GM21529 (cell line): ENCODE measurements at regions not wholly inside any gene's neighbourhood (a gene's known extent, or its start where the extent isn't known, plus 50 kb on each side); places are given as distances from the start of the nearest gene placed in this dataset.

Experiments used
- ATAC-seq: cut with Tn5 transposase; IDR thresholded peaks from one replicate; pipeline ENCODE4 v1.9.1; 2021; ENCODE audit not compliant: unreplicated experiment

DNA sequence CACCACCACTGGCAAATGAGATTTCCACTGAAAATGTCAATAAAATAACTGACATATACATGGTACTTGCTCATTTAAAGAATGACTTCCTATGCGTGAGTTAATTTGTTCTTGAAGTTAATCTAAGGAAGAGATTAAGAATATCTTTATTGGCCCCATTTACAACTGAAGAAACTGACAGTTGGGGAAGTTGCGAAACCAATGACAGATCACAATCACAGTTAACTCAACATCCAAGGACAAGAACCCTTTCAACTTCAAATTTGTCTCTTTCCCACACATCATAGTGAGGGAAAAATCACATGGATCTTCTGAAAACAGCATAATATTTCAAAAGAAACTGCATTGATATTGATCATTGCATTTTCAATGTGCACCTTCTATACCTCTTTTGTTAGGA is 565.4 kb downstream of the IRS1 start:
- no peak for ATAC-seq

DNA sequence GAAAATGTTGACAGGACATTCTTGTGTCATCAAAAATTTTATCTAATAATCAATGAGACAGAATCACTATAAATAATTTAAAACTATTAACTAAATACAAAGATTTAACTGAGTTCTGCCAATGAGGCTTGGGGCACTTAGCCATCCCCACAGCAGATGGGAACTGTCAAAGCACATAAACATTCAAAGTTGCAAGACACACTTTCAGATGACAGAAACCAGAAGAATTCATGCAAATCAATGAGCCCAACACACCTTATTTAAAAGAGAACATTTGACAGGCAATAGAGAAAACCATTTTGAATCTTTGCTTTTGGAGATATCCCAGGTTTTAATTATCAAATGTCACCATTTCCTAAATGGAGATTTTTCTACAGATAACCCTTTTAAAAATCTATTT is 566.2 kb downstream of the IRS1 start:
- no peak for ATAC-seq

DNA sequence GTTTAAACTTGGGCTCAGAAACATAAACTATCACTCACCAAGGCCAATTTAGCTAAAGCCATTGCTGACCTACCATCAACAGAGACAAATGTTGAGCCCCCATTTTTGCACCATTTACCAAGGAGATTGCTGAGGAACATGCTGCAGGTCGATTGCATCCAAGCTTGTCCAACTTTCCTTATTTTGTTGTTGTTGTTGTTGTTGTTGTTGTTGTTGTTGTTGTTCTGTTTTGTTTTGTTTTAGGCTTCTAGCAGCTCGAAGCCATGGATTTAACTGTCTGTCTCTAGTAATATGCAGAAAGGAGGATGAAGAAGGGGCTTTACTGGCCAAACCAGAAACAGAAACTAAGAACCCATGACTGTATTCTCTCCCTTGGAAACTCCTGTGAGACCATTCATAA is 571.5 kb downstream of the IRS1 start:
- ATAC-seq = no peak

DNA sequence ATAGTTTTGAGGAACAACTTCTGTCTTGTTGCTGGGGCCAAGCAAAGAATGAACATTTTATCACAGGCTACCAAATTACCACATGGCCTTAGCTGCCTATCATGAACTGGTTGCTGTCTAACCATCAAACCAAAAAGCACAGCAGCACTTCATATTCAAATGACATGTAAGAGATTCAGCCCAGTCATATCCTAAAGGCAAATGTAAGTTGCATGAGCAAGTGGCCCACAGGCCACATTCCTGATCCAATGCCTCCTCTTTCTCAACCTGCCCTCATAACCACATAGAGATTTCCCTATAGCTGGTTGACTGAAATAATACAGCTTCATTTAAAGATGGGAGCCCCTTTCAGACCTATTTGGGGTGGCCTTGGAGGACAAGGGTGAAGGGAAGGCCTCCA is 572.3 kb downstream of the IRS1 start:
- no peak for ATAC-seq

DNA sequence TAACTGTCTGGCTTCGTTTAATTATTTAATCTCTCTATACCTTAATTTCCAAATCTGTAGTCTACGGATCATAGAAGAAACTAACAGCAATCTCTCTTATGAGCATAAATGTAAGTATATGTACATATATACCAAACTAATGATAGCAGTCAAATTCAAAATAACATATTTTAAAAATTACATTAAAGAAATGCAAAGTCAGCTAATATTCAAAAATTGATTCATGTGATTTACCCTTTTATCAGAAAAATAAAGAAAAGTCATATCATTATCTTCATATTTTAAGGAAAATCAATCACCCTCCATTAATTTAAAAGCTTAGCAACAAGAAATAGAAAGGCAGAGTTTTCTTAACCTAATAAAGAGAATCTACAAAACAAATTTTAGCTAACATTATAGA is 575.9 kb downstream of the IRS1 start:
- ATAC-seq = no peak

DNA sequence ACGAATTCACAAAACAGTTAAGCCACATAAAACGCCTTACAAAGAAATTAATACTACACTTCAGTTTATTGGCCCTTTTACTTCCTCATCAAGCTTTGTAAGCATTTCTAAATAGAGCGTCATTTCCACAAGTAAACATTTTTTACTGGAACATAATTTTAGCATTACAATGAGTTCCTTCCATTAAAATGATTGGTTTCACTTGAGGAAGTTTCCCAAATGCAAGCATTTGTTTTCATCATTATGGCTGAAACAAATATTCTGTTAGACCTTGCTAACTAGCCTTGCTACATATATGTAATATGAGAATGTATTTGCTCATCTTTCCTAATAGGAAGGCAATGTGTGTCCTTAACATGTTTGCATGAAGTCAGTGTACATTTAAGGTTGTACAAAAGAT is 579.1 kb downstream of the IRS1 start:
- ATAC-seq = no peak

DNA sequence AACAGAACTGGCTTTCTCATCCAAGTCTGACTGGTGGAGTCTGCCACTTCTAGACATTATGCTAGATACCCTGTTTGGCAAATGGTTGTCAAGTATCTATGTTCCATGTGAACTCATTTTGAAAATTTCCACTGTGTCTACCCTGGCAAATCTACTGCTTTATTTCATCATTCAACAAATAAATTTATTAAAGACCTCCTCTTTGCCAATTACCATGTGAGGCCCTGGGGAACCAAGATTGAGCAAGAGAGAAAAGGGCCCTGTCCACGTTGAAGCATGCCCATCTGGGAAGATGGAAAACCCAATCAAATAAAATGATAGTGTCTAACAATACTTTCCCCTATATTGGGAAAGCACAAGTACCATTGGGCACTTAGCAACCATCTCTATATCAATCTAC is 582.4 kb downstream of the IRS1 start:
- ATAC-seq = no peak

DNA sequence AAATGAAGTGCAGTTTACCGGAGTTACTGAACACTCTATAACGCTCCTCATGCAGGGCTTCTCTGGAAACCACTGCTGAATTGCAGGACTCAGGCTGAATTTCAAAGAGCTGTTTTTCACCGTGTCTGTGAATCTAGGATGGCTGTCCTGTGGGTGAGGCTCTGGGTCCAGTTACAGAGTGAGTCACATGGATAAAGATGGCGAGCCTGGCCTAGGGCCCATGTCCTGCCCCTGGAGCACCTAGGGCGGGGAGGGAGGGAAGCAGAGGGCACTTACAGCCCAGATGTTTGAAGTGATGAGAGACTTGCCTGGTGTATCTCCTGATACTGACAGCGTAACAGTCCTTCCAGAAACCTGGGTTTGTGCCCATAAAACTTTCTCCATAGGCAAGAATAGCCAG is 583.0 kb downstream of the IRS1 start:
- no peak for ATAC-seq

DNA sequence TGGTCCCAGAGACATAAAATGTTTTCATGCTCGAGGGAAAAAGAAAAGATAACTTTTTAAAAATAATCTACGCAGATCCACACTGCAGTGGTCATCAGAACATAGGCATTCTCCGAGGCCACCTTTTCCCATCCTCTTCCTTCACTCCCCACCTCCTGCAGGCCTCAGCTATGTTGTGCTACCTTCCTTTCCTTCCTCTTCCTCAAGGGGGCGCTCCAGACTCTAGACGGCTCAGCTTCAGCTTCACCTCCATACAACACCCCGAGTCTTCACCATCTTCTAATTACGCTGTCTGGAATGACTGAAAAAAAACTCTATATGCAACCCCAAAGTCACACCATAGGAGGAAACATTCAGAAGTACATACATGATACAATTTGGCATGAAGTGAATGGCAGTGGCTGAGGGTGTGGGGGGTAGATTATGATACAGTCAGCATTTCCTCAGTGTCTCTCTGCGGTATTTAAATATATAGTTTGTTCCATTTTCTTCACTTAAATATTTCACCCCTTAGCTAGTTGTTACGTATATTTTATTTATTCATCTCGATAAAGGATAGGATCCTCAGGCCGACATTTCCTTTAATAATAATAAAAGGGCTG is 583.6 kb downstream of the IRS1 start:
- peak; percentile 94 for ATAC-seq

DNA sequence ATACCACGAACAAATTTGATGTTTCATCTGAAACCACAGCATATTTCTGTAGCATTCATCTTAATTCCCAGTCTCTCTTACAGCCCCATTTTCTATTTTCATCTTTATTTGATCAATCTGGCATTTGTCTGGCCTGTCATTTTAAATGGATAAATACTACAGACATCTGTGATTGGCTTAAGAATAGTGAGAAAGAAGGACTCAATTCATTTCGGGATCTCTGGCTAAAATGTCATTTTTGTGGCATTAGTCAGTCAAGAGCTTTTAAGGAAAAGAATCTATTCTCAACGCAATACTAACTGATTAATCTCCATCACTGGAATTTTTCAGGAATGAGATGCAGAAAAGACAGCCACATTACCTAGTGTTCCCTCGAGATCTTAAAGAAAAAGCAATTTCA is 585.9 kb downstream of the IRS1 start:
- no peak for ATAC-seq

DNA sequence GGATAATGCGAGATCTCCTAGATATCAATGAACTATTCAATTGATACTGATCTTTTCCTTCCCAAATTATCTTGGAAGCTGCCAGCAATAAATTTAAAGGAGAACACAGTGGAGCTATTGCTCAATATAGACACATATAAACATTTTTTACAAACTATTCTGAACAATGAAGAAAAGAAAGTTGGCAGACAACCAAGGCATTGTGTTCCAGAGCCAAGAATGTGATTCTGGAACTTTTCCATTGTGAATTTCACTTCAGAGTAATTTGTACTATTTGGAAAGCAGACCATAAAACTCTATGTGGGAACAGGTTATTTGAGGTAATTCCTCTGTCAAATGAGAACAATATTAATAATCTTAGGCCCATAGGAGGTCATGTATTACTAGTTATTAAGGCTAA is 588.2 kb downstream of the IRS1 start:
- no peak for ATAC-seq

DNA sequence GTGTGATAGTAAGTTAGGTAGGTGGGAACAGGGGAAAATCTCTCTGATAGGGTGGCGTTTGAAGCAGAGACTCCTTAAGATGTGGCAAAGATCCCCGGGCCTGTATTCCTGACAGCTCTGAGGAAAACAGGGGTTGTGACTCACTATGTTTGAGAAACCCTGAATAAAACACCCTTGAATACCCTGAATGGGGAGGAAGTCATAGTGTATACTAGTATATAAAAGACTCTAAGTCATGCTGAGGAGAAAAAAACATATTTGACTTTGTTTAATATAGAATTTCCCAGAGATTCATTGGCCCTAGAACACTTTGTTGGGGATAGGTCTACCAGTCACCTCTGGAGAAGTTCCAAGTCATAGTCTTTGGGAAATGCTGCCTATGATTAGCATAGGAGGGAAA is 590.9 kb downstream of the IRS1 start:
- no peak for ATAC-seq

DNA sequence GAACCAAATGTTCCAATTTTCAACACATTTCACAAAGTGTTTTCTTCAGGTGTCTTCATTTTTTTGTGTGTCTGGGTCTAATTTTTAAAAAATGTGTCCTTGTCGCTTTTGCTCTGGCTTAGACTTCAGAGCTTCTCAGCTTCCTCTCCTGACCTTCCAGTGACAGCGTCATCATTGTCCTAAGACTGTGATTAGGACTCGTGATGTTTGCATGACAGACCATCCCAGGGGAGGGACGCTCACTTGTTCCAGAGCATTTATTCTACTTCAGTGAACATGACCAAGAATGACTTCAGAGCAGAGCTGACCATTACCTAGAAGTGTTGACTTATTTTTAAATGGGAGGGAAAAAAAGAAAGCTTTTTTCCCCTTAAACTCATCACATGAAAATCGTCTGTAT is 591.9 kb downstream of the IRS1 start:
- no peak for ATAC-seq

DNA sequence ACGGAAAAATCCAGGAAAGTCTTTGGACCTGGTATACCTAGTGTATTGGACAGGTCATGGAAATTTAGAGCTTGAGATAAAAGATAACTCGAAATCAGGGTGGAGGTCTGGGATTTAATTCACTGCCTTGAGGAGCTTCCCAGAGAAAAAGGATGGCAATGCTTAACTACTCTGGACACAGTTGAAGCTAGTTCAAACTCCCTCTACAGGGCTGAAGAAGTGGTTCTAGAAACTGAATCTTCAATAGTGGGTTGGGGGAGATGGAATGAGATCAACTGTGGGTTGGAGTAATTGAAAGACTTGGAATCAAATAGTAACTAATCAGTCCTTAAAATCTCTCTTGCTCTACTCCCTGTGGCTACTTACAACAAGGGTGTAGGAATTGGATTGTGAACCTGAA is 600.1 kb downstream of the IRS1 start:
- no peak for ATAC-seq

DNA sequence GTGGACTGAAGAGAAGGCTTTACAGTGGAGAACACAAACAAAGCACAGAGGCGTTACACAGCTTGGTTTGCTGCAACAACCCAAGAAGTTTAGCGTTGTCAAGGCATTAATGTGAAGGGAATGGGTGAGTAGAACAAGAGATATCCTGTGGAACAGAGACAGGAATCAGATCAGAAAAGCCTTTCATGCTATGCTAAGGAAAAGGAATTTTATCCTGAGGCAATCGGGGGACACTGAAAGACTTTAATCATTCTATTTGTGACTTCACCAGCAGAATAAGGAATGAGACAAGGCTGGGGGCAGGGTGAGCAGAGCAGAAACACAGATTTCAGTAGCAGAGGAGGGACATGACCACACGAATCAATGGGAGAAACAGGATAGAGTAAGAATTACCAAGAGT is 600.7 kb downstream of the IRS1 start:
- no peak for ATAC-seq

DNA sequence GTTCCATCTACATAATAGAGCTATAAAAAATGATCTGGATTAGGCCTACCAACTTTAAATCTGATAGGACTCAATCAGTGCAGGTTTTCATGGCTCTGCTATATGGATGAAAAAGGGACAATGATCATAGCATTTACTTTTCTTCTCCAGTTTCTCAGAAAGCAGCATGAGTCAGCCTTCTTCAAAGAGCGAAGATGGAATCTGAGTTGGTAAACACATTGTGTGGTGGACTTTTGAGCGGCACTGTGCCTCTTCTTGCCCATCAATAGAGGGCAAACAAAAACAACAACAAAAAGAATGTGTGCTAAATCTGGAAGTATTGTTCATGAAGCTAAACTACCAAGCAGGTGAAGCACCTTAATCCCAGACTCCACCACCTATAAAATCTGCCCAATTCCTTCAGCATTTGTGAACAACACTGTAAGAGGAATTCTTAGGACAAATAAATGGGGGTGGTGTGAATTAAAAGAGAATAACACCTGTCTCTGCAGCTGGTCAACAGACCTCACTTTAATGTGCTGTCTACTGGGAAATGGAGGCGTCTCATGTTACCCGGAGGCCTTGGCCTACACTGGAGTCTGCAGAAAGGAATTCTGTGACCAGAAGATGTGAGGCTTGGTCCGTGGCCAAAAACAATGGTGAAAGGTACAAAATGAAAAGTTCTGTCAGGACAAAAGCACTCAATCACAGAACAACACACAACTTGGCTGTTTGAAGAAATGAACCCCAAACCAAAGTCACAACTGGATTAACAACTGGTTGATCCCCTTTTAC is 609.0 kb downstream of the IRS1 start:
- ATAC-seq = no peak

DNA sequence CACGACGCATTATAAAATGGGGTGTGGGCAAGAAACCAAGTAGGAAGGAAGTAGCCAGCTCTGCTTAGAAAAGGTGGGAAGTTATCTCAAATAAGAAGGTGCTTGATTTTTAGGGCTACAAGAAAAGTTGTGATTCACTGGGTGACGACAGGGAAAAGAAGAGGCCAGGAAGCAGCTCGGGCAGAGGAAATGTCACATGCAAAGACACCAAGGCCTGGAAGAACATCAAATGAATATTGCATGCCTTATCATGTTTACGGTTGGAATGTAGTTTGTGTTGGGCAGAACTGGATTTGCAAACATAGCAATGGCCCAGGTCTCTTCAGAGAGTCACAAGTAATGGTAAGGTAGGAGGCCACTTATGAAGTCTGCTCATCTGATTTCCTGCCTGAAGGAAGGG is 610.6 kb downstream of the IRS1 start:
- no peak for ATAC-seq

DNA sequence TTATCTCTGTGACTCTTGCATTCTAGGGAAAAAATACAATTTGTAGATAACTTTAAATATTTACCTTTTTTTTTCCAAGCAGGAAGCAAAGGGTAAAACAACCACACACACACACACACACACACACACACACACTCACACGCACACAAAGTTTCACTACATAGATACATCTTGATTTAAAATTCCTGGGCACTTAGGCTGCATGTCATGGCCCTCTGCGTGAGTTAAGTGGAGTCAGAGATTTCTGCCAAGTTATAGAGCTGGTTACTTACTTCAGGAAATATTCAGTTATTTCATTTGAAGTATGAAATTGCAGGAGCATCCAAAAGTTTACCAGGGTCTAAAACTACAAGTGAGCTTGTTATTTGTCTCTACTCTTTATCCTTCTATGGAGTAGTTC is 612.0 kb downstream of the IRS1 start:
- ATAC-seq = no peak

DNA sequence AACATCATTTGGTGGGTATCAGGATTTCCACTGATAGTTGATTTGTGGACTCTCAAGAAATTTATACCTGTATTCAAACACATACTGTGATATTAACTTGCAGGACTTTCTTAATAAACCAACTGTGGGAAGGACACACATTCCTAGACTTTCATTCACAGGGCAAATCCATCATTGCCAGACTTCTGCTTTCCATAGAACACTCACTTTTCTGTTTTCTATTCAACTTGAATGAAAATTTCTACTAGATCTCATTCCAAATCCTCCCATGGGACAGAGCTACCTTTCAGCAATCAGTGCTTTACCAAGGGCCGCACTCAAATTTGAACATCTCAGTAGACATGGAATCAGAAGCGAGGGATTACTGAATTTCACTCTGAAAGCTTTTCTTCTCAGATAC is 612.5 kb downstream of the IRS1 start:
- no peak for ATAC-seq

DNA sequence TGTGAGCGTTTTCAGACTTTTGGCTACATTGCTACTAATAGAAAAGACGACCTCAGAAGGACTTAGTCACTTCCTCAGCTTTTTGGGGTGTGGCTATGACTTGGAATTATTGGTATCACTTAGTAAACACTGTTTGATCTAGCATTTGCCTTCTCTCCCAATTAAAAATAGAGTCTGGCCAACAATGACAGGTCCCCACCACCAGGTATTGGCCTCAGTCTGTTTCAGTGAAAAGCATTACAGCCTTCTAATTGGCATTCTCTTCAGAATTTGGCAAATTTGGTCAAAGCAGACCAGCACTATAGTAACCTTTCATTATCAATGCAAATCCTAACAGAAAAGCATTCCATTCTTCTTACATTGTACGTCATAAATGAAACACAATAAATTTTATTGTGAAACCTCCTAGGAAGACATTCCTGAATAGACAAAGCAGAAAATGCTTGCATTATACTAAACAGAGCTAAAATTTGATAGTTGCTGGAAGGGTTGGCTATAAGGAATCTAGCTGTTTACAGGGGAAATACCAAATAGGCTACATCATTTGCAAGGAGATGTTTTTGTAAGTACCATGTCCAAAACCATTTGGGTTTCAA is 613.9 kb downstream of the IRS1 start:
- no peak for ATAC-seq

DNA sequence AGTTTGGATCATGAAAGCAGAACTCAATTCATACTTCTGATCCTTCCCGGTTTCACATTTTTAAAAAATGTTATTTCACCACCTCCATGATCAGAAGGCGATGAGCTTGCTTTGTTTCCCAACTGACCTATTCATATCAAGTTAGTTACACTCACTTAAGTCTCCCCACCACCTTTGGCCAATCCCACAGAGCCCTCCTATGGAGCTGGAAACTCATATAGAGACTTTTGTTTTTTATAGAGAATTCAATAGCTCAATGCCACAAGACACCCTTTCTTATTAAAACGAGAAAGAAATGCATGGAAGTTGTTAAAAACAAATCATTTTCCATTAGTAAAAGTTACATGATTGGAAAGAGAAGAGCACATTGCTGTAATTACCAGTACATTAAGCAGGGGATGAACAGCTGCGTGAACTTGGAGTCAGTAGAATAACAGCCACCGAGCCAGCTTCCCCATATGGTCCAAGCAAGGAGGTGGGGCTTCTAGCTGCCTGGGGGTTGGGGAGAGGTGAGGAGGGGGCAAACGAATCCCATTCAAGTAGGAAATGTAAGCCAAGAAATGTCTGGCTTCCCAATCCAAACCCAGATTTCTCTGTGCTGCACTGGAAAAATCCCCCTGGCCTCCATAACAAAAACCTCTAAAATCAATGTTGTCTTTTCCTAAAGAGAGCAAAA is 614.5 kb downstream of the IRS1 start:
- no peak for ATAC-seq

DNA sequence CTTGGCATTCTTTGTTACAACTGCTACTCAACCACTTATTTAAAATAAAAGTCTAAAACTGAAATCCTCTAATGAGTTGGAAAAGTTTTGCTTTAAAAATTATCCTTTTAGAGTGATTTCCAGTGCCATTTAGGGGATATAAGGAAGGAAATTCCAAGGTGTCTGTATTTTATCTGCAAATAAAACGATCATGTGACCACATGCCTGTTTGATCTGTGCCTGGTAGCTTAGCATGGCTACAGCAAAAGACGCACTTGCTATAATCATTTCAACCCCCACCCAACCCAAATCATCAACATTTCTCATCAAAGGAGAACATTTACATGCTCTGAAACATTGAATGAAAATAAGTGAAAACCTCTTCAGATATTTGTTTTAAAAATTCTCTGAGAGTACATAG is 615.1 kb downstream of the IRS1 start:
- no peak for ATAC-seq
